Stimulated activated CD8-positive, alpha-beta memory T cell treated with anti-CD3 and anti-CD28 coated beads, Interleukin-15, amount 100 ng/mL, for 48 hours (primary cell): ENCODE measurements at regions not wholly inside any gene's neighbourhood (a gene's known extent, or its start where the extent isn't known, plus 50 kb on each side); places are given as distances from the start of the nearest gene placed in this dataset.

ENCODE experiments used
- DNase-seq, 2 donors: peaks; one replicate each; pipeline ENCODE4 v3.0.0-alpha.2; 2020; ENCODE audit warnings: low read depth in 2 of 2

- no peak for DNase-seq
Observed at GRCh38 chr1:22376546-22376945, 75.1 kb upstream of the ZBTB40 start.

- DNase-seq, result no peak
Observed at GRCh38 chr1:22376976-22377375, 74.7 kb upstream of the ZBTB40 start.

GRCh38 chr1:22379566-22379965 is 72.1 kb upstream of the ZBTB40 start:
- DNase-seq, result no peak

- no peak for DNase-seq
Observed at GRCh38 chr1:22380024-22380785, 71.4 kb upstream of the ZBTB40 start.

GRCh38 chr1:22383526-22384294 is 67.9 kb upstream of the ZBTB40 start:
- DNase-seq, result no peak

GRCh38 chr1:22385537-22385936 is 66.1 kb upstream of the ZBTB40 start:
- DNase-seq, result no peak

- DNase-seq, result no peak
Observed at GRCh38 chr1:22386774-22387173, 64.9 kb upstream of the ZBTB40 start.

- DNase-seq, result no peak
Observed at GRCh38 chr1:22387919-22388580, 63.6 kb upstream of the ZBTB40 start.

GRCh38 chr1:22388671-22389450 is 62.8 kb upstream of the ZBTB40 start:
- DNase-seq, result no peak

- no peak for DNase-seq
Observed at GRCh38 chr1:22393587-22393986, 58.1 kb upstream of the ZBTB40 start.

- DNase-seq, result no peak
Observed at GRCh38 chr1:22398656-22399420, 52.8 kb upstream of the ZBTB40 start.

GRCh38 chr1:22399421-22400091 is 52.1 kb upstream of the ZBTB40 start:
- no peak for DNase-seq
